Testis (tissue), 2 donors: ENCODE measurements at regions not wholly inside any gene's neighbourhood (a gene's known extent, or its start where the extent isn't known, plus 50 kb on each side); places are given as distances from the start of the nearest gene placed in this dataset.

Experiments
- CTCF ChIP-seq, 3 experiments: fragments of 450-650 bp in 2 of 3; fragments of 200-600 bp in 1 of 3; sonication (generic) in 1 of 3; IDR thresholded peaks; one replicate each; pipeline ENCODE4 v1.5.1; 2016 to 2019; ENCODE audit warnings: antibody characterized with exemption in 3 of 3, mild to moderate bottlenecking in 2 of 3, moderate library complexity in 1 of 3
- POLR2A ChIP-seq: fragments of 450-650 bp; IDR thresholded peaks from one replicate; pipeline ENCODE4 v1.6.1; 2017; ENCODE audit warnings: antibody characterized with exemption, mild to moderate bottlenecking, moderate library complexity

- TF ChIP-seq CTCF (IDR thresholded peaks at IDR 0.05) (no peak), POLR2A (no peak)
Measured at GRCh38 chr6:149266659-149267058, 50.9 kb upstream of the TAB2 start.
